ENCODE measurements at regions not wholly inside any gene's neighbourhood (a gene's known extent, or its start where the extent isn't known, plus 50 kb on each side); places are given as distances from the start of the nearest gene placed in this dataset.

GRCh38 chr5:168207450-168208029 is 83.9 kb upstream of the WWC1 start:
- DNase-seq = no peak

- DNase-seq = no peak
Observed at GRCh38 chr5:168209244-168209995, 82.0 kb upstream of the WWC1 start.

GRCh38 chr5:168209997-168210396 is 81.4 kb upstream of the WWC1 start:
- no peak for DNase-seq

DNA sequence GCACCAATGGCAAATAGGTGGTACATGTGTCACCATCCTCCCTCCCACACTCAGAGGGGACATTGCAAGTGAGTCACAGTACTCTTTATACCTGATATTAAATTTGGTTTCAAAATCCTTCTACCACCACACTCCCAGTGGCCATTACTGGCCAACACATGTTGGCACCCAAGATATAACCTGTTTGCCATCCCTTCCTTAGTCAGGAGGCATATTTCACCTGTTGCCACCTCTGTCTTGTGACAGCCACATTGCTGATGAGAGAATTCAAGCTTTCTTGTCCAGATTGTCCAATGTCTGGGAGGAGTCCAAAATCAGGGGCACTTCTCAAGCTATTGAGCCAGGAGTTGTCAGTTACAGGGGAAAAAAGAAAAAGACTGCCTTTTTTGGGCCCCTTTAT is 80.2 kb upstream of the WWC1 start:
- no peak for DNase-seq

GRCh38 chr5:168211936-168212335 is 79.5 kb upstream of the WWC1 start:
- DNase-seq = no peak

- no peak for DNase-seq
Observed at GRCh38 chr5:168214071-168214470, 77.4 kb upstream of the WWC1 start.

- DNase-seq = no peak
Observed at GRCh38 chr5:168214886-168215285, 76.6 kb upstream of the WWC1 start.

DNA sequence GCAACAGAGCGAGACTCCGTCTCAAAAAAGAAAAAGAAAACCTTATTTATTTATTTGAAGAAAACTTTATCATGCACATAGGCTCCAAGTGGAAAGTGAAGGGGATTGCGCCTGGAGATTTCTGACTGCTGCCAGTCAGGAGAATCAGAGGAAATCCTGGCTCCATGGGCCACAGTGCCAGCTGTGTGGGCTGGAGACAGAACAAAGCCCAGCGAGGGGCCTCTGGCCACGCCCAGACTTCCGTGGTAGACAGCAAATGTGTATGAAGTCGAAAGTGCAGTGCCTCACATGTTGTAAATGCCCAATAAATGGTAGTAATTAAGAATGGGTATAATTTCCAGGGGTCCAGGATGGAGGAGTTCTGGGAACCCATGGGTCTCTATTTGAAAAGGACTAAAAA is 75.8 kb upstream of the WWC1 start:
- DNase-seq = no peak

GRCh38 chr5:168216989-168217388 is 74.5 kb upstream of the WWC1 start:
- no peak for DNase-seq

DNA sequence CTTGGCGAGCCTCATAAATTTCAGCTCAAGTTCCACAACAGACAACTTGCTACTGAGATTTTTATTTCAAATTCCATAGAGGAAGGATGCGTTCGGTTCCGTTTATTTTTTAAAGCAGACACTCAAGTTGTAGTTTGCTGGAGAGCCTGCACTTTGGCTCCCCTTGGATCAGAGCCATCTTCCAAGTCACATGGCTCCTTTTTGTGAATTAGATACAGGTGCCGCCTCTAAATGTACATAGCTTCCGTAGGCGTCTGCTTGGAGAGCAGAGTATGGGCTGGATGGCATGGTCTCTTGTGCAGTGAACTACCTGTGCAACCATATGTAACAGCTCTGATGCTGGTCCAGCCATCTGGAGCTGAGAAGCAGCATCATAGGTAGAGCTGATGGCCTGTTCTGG is 73.9 kb upstream of the WWC1 start:
- DNase-seq = no peak

- no peak for DNase-seq
Observed at GRCh38 chr5:168218746-168219145, 72.7 kb upstream of the WWC1 start.

- DNase-seq = peak in 12 of 14 donors; percentile 6 to 40 (median 24)
Observed at GRCh38 chr5:168219515-168220410, 71.7 kb upstream of the WWC1 start.

DNA sequence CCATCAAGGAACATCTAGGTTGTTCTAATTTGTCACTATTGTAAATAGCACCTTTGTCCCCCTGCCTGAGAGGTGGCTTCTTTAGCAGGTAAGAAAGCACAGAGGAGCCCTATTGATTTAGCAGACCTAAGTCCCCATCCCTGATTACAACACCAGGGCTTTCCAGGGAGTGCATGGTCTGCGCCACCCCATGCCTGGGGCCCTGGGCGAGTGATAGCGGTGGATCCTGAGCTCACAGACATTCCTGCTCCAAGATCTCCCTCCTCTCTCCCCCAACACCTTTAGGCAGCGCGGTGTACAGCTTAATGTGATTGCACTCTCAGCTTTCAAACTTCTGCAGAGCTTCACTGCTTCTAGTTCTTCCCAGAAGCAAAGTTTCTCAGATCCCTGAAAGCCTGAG is 67.4 kb upstream of the WWC1 start:
- no peak for DNase-seq

DNA sequence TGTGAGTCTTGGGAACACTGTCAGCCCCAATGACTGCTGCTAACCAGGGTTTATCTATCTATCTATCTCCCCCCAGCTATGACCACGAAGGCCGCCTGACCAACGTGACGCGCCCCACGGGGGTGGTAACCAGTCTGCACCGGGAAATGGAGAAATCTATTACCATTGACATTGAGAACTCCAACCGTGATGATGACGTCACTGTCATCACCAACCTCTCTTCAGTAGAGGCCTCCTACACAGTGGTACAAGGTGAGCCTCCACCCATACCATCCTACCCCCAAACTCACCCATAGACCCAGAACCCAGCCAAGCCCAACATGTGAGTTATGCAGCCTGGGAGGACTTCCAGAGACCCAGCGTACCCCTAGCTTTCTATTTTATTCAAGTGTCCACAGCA is 65.4 kb upstream of the WWC1 start:
- no peak for DNase-seq

DNA sequence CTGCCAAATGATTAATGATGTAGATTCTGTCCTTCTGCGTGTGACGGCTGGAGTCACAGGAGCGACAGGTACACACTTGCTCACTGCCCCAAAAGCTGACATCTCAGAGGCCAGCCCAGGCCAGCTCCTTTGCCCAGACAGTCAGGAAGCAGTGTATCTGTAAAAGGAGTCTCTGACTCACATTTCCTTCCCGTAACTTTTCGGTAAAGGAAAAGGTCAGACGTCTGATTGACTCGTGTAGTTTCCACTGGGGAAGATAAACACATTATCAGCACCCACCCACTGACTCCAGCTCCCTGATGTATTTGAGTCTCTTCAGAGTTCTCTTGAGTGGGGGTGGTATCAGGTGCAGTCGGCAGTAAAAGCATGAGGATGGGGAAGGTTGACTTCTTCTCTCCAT is 64.4 kb upstream of the WWC1 start:
- DNase-seq = no peak

DNA sequence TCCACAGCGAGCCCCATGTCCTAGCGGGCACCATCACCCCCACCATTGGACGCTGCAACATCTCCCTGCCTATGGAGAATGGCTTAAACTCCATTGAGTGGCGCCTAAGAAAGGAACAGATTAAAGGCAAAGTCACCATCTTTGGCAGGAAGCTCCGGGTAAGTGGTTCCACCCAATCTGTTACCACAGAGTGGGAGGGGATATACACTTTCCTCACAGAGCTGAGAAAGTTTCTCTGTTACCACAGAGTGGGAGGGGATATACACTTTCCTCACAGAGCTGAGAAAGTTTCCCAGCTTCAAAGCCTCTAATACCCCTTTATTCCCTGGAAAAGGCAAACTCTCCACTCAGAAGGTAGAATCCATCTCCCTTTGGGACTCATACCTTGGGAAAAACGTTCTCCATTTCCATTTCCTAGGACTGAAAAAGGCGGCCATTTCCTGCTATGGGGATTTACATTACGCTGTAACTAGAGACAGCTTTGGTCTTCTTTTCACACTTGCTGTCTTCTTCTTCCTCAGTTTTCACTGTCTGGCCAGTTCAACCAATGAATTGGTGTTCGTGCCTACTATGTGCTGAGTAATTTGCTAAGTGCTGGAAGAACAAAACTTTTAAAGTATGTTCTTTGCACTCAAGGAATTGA is 63.4 kb upstream of the WWC1 start:
- DNase-seq = no peak

DNA sequence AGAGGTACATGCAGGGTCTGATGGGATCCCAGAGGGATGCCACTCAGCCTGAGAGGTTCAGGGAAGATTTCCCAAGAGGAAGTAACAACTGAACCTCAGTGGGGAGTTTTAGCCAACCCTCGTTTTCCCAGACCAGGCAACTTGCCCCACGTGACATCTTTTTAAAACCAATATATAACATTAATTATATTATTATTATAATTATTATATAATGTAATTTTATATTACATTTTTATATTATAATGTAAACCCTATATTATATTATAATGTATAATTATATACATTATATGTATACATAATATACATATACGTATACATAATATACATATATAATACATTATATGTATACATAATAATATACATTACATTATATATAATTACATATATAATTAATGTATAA is 62.8 kb upstream of the WWC1 start:
- DNase-seq = no peak

GRCh38 chr5:168234133-168234532 is 57.3 kb upstream of the WWC1 start:
- DNase-seq = no peak

GRCh38 chr5:168238463-168238862 is 53.0 kb upstream of the WWC1 start:
- no peak for DNase-seq

GRCh38 chr5:168239325-168239724 is 52.1 kb upstream of the WWC1 start:
- no peak for DNase-seq
